Psoas muscle (tissue), 7 donors: ENCODE measurements at regions not wholly inside any gene's neighbourhood (a gene's known extent, or its start where the extent isn't known, plus 50 kb on each side); places are given as distances from the start of the nearest gene placed in this dataset.

Source experiments
- ATAC-seq, 4 donors: fragments of 200-7000 bp; cut with Tn5 transposase; one replicate each; pipeline ENCODE4 v1.9.1; 2020; ENCODE audit warnings: moderate library complexity in 3 of 4, mild to moderate bottlenecking in 2 of 4
- DNase-seq, 2 donors: peaks; one replicate each; pipeline ENCODE4 v3.0.0-alpha.2; 2020
- H3K27ac ChIP-seq: fragments of 200-600 bp; one replicate; pipeline ENCODE4 v1.8.0; 2022
- H3K27me3 ChIP-seq, 3 donors: fragments of 200-600 bp in 1 of 3; one replicate each; pipeline versions ENCODE4 v1.6.1 to v1.8.0; 2013 to 2022; ENCODE audit warnings: low read length in 2 of 3, mild to moderate bottlenecking in 2 of 3, moderate library complexity in 1 of 3; ENCODE audit not compliant: insufficient read depth in 3 of 3
- H3K36me3 ChIP-seq, 2 donors: fragments of 200-600 bp in 1 of 2; one replicate each; pipeline versions ENCODE4 v1.6.1 to v1.8.0; 2013 to 2022; ENCODE audit warnings: low read depth in 1 of 2, mild to moderate bottlenecking in 1 of 2, moderate library complexity in 1 of 2; ENCODE audit not compliant: insufficient read depth in 1 of 2
- H3K4me1 ChIP-seq: fragments of 200-600 bp; one replicate; pipeline ENCODE4 v1.8.0; 2022
- H3K4me3 ChIP-seq: fragments of 200-600 bp; one replicate; pipeline ENCODE4 v1.8.0; 2022; ENCODE audit warnings: mild to moderate bottlenecking
- H3K9me3 ChIP-seq: fragments of 200-600 bp; one replicate; pipeline ENCODE4 v1.8.0; 2022
- WGBS, 3 donors: extraction: QIAGEN DNeasy Blood & Tissue Kit; methylation state at CpG; one replicate each; pipeline versions ENCODE4 v1.1.6 to v1.1.7; 2013; 5-methylcytosine and 5-hydroxymethylcytosine counted together
- intact Hi-C, 2 donors: fragments of 100-400 bp; cut with DNase I; formaldehyde crosslinking; loops; one replicate each; pipeline versions ENCODE4 v1.11.0 to v1.14.2; 2022
- TF ChIP-seq, protein P1 (sequence below): fragments of 200-600 bp; IDR thresholded peaks from one replicate; pipeline ENCODE4 v1.8.0; 2022; ENCODE audit warnings: antibody characterized with exemption
- donor health status: healthy with polysubstance abuse.
- donor health status: DM: no; HTN: no; CAD: no; lungs with moderate emphysema.
- donor health status: Bipolar disorder and iron deficiency.
- donor health status: healthy.
- donor health status: DM: yes; HTN: yes; CAD: no.
- donor health status: DM: no; HTN: no; CAD: no.
- donor health status: DM: yes; HTN: yes; CAD: no.

DNA sequence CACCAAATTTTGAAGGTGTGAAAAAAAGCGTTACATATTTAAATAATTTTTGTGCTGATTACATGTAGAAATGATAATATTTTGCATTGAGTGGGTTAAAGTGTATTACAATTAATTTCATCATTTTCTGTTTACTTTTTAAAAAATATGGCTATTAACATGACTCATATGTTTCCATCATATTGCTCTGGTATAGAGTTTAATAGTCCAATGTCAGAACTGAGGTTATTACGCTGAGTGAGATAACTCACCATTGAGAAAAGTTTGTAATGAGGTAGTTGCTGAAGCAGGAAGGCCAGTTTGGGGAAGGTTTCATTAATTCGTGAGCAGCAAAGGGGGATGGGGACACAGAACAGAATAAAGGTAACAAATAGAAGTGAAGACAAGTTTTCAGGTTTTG, 865.7 kb upstream of the MGAT4C start:
- Histone ChIP-seq H3K36me3 (no peaks in the 10 kb centered on the region), H3K4me1 (no peaks in the 10 kb centered on the region), H3K27ac (no peak overlapping the region), H3K9me3 (no peaks in the 10 kb centered on the region), H3K27me3 (peaks cover 0 to 2% (median 0%) of the 10 kb centered on the region in 3 donors), H3K4me3 (no peak overlapping the region)
- intact Hi-C loops: no loop called here
- WGBS, 3 donors: 74 to 87% (median 75%) methylated on average over 3 of the region's 3 CpGs
- DNase-seq: no peak
- ATAC-seq: no peak
- TF ChIP-seq, protein P1, sequence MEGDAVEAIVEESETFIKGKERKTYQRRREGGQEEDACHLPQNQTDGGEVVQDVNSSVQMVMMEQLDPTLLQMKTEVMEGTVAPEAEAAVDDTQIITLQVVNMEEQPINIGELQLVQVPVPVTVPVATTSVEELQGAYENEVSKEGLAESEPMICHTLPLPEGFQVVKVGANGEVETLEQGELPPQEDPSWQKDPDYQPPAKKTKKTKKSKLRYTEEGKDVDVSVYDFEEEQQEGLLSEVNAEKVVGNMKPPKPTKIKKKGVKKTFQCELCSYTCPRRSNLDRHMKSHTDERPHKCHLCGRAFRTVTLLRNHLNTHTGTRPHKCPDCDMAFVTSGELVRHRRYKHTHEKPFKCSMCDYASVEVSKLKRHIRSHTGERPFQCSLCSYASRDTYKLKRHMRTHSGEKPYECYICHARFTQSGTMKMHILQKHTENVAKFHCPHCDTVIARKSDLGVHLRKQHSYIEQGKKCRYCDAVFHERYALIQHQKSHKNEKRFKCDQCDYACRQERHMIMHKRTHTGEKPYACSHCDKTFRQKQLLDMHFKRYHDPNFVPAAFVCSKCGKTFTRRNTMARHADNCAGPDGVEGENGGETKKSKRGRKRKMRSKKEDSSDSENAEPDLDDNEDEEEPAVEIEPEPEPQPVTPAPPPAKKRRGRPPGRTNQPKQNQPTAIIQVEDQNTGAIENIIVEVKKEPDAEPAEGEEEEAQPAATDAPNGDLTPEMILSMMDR: no peak

DNA sequence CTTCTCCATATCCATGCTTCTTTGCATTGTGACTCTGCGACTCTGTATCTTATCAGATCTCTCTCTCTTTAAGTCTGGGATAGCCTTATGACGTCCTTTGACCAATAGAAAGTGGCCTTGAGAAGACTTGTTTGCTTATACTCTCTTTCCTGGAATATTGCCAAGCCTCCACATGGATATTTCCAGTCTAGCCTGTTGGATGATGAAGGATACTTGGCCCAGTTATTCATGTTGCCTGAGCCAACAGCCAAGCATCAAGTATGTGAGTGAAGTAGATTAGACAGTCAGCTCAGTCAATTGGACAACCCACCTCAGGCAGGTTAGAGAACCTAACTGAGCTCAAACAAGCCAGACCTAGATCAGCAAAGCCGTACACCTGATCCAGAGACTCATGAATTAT, 864.2 kb upstream of the MGAT4C start:
- 81 to 88% (median 86%) methylated on average over 3 of the region's 3 CpGs for WGBS, 3 donors

DNA sequence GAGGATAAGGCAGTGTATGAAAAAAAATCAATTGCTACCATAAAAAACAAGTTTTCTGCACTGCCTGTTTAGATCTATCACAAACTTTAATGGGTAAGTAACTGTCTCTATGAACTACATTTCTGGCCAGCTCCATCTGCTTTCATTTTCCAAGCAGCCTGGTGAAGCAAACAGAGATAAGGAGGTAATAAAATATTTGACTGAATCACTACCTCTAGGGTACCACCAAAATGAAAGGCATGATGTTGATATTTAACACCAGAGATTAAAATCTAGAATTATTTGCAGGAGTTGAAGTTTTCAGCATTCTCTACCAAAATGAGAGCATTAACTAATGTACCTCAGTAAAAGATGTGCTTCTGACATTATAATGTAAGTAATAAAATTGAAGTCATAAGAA, 863.5 kb upstream of the MGAT4C start:
- TF ChIP-seq, protein P1: no peak
- DNase-seq: no peak
- ATAC-seq: no peak
- Histone ChIP-seq H3K27ac (no peak overlapping the region), H3K36me3 (no peaks in the 10 kb centered on the region), H3K4me1 (no peaks in the 10 kb centered on the region), H3K27me3 (peaks cover 0 to 2% (median 0%) of the 10 kb centered on the region in 3 donors), H3K4me3 (no peak overlapping the region), H3K9me3 (no peaks in the 10 kb centered on the region)
- intact Hi-C loops: no loop called here

More for the DNA sequence above, 864.2 kb upstream of the MGAT4C start:
- no peaks in the 10 kb centered on the region for H3K36me3 ChIP-seq
- intact Hi-C loops: no loop called here
- no peak overlapping the region for H3K4me3 ChIP-seq
- peaks cover 0 to 2% (median 0%) of the 10 kb centered on the region in 3 donors for H3K27me3 ChIP-seq
- H3K9me3 ChIP-seq: no peaks in the 10 kb centered on the region
- TF ChIP-seq, protein P1: no peak
- H3K4me1 ChIP-seq: no peaks in the 10 kb centered on the region
- H3K27ac ChIP-seq: no peak overlapping the region
- DNase-seq (no peak), ATAC-seq (no peak)

DNA sequence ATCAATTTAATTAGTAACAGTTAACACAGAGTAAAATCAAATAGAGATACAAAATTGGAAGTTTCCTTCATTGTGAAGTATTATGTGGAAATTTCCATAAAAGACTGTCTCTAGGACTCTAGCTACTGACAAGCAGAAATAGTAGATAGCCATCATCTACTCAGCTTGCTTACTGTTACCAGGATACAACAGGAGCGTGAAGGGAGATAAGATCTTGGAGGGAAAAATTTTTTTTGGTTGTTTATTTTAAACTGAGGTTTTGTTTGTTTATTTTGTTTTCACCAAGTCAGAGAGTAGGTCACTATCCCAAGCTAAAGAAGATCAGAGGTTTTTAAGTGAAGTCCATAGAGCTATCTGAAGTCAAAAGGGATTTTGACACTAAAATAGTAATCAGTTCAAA, 861.3 kb upstream of the MGAT4C start:
- no peaks in the 10 kb centered on the region for H3K36me3 ChIP-seq
- TF ChIP-seq, protein P1: no peak
- ATAC-seq (no peak), DNase-seq (no peak)
- WGBS, 3 donors: 62 to 73% (median 62%) methylated on average over 1 of the region's 1 CpG
- no peaks in the 10 kb centered on the region for H3K27me3 ChIP-seq
- H3K27ac ChIP-seq: no peak overlapping the region
- H3K4me3 ChIP-seq: no peak overlapping the region
- H3K9me3 ChIP-seq: no peaks in the 10 kb centered on the region
- H3K4me1 ChIP-seq: no peaks in the 10 kb centered on the region
- intact Hi-C loops: no loop called here

DNA sequence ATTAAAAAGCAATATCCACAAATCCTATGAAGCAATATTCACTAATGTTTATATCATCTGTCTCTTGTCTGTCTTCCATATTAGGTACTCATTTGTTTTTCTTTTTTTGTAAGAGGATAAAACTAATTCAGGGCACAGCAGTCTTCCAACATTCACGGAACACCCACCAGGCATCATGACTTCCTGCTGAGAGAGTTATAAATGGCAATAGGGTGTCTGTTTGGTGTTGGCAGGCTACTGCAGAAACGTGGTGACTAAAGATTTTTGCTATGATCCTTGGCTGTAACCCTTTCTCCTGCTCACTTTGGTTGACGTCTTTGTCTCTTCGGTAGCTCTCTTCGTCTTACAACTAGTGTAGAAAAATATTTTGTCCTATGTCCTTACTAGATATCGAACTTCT, 860.6 kb upstream of the MGAT4C start:
- DNase-seq: no peak
- TF ChIP-seq, protein P1: no peak
- intact Hi-C loops: no loop called here
- ATAC-seq: no peak
- Histone ChIP-seq H3K27me3 (no peaks in the 10 kb centered on the region), H3K36me3 (no peaks in the 10 kb centered on the region), H3K4me3 (no peak overlapping the region), H3K27ac (no peak overlapping the region), H3K4me1 (no peaks in the 10 kb centered on the region), H3K9me3 (no peaks in the 10 kb centered on the region)
- WGBS, 3 donors: 39 to 47% (median 43%) methylated on average over 6 of the region's 6 CpGs
